GM23248 (cell line): ENCODE measurements at regions not wholly inside any gene's neighbourhood (a gene's known extent, or its start where the extent isn't known, plus 50 kb on each side); places are given as distances from the start of the nearest gene placed in this dataset.
"Not testable (repeated sequence)": the region's sequence is repeated elsewhere in the genome, so short reads cannot be mapped to it uniquely, and the experiment has no call there.

Experiments used
- DNase-seq: peaks from one replicate; pipeline ENCODE4 v3.0.0-alpha.2; 2015
- H2AFZ ChIP-seq: fragments of 200-600 bp; sonication (generic); 2 replicates; pipeline ENCODE4 v1.6.1; 2016; ENCODE audit warnings: antibody characterized with exemption
- H3F3A ChIP-seq: fragments of 200-600 bp; sonication (generic); 2 replicates; pipeline ENCODE4 v1.6.1; 2016; ENCODE audit warnings: mild to moderate bottlenecking, antibody characterized with exemption, mixed run types; ENCODE audit not compliant: insufficient read depth
- H3K27ac ChIP-seq: fragments of 200-600 bp; sonication (generic); 2 replicates; pipeline ENCODE4 v1.5.1; 2016; ENCODE audit warnings: mild to moderate bottlenecking
- H3K27me3 ChIP-seq: fragments of 200-600 bp; sonication (generic); replicated peaks from 2 replicates; pipeline ENCODE4 v1.6.1; 2016; ENCODE audit warnings: mild to moderate bottlenecking; ENCODE audit not compliant: insufficient read depth
- H3K36me3 ChIP-seq: fragments of 200-600 bp; sonication (generic); 2 replicates; pipeline ENCODE4 v1.6.1; 2016; ENCODE audit warnings: low read depth, mild to moderate bottlenecking
- H3K4me1 ChIP-seq: fragments of 200-600 bp; sonication (generic); 2 replicates; pipeline ENCODE4 v1.6.1; 2016; ENCODE audit warnings: mild to moderate bottlenecking; ENCODE audit not compliant: insufficient read depth
- H3K4me2 ChIP-seq: fragments of 200-600 bp; sonication (generic); one replicate; pipeline ENCODE4 v1.6.1; 2016; ENCODE audit warnings: mild to moderate bottlenecking; ENCODE audit not compliant: unreplicated experiment
- H3K4me3 ChIP-seq: fragments of 200-600 bp; sonication (generic); 2 replicates; pipeline ENCODE4 v1.5.1; 2016; ENCODE audit warnings: mild to moderate bottlenecking
- H3K79me2 ChIP-seq: fragments of 200-600 bp; sonication (generic); 2 replicates; pipeline ENCODE4 v1.6.1; 2016; ENCODE audit warnings: mild to moderate bottlenecking; ENCODE audit not compliant: insufficient read depth
- H3K9ac ChIP-seq: fragments of 200-600 bp; sonication (generic); 2 replicates; pipeline ENCODE4 v1.6.1; 2016; ENCODE audit warnings: mild to moderate bottlenecking
- H3K9me2 ChIP-seq: fragments of 200-600 bp; sonication (generic); 2 replicates; pipeline ENCODE4 v1.6.1; 2016; ENCODE audit warnings: mixed run types, mild to moderate bottlenecking, moderate library complexity; ENCODE audit not compliant: insufficient read depth
- H3K9me3 ChIP-seq: fragments of 200-600 bp; sonication (generic); one replicate; pipeline ENCODE4 v1.6.1; 2017; ENCODE audit warnings: low read depth
- H4K20me1 ChIP-seq: fragments of 200-600 bp; sonication (generic); 2 replicates; pipeline ENCODE4 v1.6.0; 2016; ENCODE audit not compliant: insufficient read depth
- EZH2 ChIP-seq: fragments of 200-600 bp; sonication (generic); IDR thresholded peaks from 2 replicates; pipeline ENCODE4 v1.6.1; 2018; ENCODE audit warnings: antibody characterized with exemption, mild to moderate bottlenecking; ENCODE audit not compliant: insufficient read depth, poor library complexity, severe bottlenecking
- EZH2phosphoT487 ChIP-seq: fragments of 200-600 bp; sonication (generic); IDR thresholded peaks from 2 replicates; pipeline ENCODE4 v1.6.1; 2018; ENCODE audit warnings: antibody characterized with exemption, moderate library complexity, mild to moderate bottlenecking, low read depth; ENCODE audit not compliant: insufficient read depth
- WGBS, 2 experiments: methylation state at CpG; one replicate each; pipeline ENCODE4 v1.1.6; 2015 to 2017; ENCODE audit warnings: low lambda C conversion rate in 2 of 2, low coverage in 1 of 2; ENCODE audit errors: missing lambda C conversion rate in 2 of 2; 5-methylcytosine and 5-hydroxymethylcytosine counted together
- in situ Hi-C: fragments of 300-500 bp; cut with MboI; formaldehyde crosslinking; loops from 2 replicates; pipeline ENCODE4 v1.15.0; 2020

DNA sequence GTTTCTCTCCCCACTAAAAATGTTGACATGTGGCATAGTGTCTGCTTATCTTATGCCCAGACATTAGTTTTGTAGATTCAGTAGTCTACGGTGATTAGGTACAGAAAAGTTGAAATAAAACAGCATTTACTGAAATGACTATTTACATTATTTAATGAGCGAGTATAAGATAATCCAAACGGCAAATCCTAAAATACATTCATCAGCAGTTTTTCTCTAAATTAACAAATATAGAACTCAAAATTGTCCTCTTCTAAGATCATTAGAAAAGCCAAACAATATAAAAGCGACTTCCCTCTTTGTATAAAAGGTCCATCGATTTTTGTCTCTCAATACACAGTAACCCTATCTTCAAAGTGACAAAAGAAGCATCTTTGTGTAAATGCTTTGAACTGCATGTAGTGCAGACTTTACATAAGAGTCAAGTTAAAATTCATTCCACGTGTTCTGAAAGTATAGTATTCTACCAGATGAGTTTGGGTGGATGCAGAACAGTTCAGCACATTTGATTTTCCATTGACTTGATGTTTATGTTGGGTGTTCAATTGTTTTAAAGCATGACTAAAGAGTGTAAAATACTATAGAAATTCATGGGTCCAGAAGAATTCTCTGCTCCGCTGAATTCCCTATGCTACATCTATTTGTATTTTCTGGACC lies 480.8 kb upstream of the DPH6 start:
- H3K4me1 ChIP-seq: peaks cover 10% of the 10 kb centered on the region
- no peak overlapping the region for H3K4me3 ChIP-seq
- H3K36me3 ChIP-seq: no peaks in the 10 kb centered on the region
- no peaks in the 10 kb centered on the region for H3K27me3 ChIP-seq
- H3K79me2 ChIP-seq: no peaks in the 10 kb centered on the region
- no peak overlapping the region for H2AFZ ChIP-seq
- DNase-seq: no peak
- in situ Hi-C loops: no loop called here
- no peaks in the 10 kb centered on the region for H3K9me2 ChIP-seq
- 66 to 72% methylated on average over 7 of the region's 7 CpGs for WGBS, 2 experiments
- no peaks in the 10 kb centered on the region for H3K9me3 ChIP-seq
- no peaks in the 10 kb centered on the region for H3F3A ChIP-seq
- no peak for TF ChIP-seq EZH2
- no peak for TF ChIP-seq EZH2phosphoT487
- H4K20me1 ChIP-seq: no peaks in the 10 kb centered on the region
- H3K27ac ChIP-seq: no peak overlapping the region
- H3K9ac ChIP-seq: no peak overlapping the region
- H3K4me2 ChIP-seq: no peak overlapping the region

DNA sequence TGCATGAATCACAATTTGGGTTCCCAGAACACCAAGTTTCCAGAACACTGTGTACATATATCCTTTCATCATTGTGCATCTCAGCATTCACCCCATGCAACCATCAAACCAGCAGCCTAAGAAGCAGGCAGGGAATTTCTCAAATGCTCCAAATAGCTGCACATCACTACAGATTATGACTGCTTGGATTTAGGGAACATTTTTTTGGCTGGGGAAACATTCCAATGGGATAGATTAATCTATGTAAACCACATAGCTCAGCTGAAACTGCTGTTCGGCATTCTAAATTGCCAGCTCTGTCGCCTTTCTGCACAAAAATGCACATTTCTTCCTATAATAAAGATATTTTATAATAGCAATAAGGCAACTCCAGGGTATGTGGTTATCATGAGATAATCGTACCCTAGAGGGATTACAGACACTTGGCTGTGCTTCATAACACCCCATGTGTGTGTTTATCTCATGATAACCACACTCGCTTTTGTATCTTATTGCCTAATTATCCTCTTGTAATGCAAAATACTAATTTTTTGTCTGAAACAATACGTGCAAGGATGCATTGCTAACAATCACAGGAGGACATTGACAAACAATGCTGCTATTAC lies 483.7 kb upstream of the DPH6 start:
- DNase-seq: peak; percentile 51
- TF ChIP-seq EZH2phosphoT487 (no peak), EZH2 (no peak)

DNA sequence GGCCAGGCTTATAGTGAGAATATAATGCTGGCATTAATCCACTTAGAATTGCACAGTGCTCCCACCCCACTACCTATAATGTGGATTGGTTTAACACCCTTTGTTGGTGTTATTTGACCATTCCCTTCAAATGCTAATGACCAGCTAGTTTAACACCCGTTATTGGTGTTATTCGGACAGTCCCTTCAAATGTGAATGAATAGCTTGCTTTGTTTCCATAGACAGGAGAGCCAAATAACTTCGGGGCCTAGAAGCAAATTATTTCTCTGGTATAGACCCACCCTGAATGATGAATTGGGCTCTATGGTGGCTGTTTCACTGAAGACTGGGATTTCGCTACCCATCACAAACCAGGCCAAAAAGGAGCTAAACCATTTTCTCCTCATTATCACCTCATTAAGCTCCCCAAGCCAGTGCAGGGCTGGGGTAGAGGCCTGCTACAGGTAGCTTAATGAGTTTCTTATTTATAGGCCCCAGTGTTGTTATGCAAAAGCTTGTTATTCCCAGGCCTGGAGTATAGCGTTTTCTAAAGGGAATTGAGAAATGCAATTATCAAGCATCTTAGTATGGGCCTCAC lies 494.1 kb upstream of the DPH6 start:
- no peaks in the 10 kb centered on the region for H4K20me1 ChIP-seq
- H3K9me3 ChIP-seq: no peaks in the 10 kb centered on the region
- DNase-seq: no peak
- no peak overlapping the region for H3K4me2 ChIP-seq
- H3K79me2 ChIP-seq: no peaks in the 10 kb centered on the region
- H3K9ac ChIP-seq: no peak overlapping the region
- TF ChIP-seq EZH2 (no peak), EZH2phosphoT487 (no peak)
- H3K4me3 ChIP-seq: no peak overlapping the region
- WGBS, 2 experiments: 85 to 88% methylated on average over 5 of the region's 5 CpGs
- H3K27ac ChIP-seq: no peak overlapping the region
- H3K4me1 ChIP-seq: no peaks in the 10 kb centered on the region
- H3K9me2 ChIP-seq: no peaks in the 10 kb centered on the region
- in situ Hi-C loops: no loop called here
- no peak overlapping the region for H2AFZ ChIP-seq
- no peaks in the 10 kb centered on the region for H3K27me3 ChIP-seq
- no peaks in the 10 kb centered on the region for H3F3A ChIP-seq
- no peaks in the 10 kb centered on the region for H3K36me3 ChIP-seq

More for the DNA sequence above, 483.7 kb upstream of the DPH6 start:
- in situ Hi-C loops: no loop called here
- H3K4me2 ChIP-seq: no peak overlapping the region
- H3K27me3 ChIP-seq: no peaks in the 10 kb centered on the region
- no peak overlapping the region for H2AFZ ChIP-seq
- H3K4me3 ChIP-seq: no peak overlapping the region
- no peak overlapping the region for H3K9ac ChIP-seq
- no peaks in the 10 kb centered on the region for H3K9me3 ChIP-seq
- no peak overlapping the region for H3K27ac ChIP-seq
- H3F3A ChIP-seq: no peaks in the 10 kb centered on the region
- H3K79me2 ChIP-seq: no peaks in the 10 kb centered on the region
- H3K9me2 ChIP-seq: no peaks in the 10 kb centered on the region
- H4K20me1 ChIP-seq: no peaks in the 10 kb centered on the region
- 24 to 27% methylated on average over 5 of the region's 5 CpGs for WGBS, 2 experiments
- H3K36me3 ChIP-seq: no peaks in the 10 kb centered on the region
- H3K4me1 ChIP-seq: peaks cover 10% of the 10 kb centered on the region

DNA sequence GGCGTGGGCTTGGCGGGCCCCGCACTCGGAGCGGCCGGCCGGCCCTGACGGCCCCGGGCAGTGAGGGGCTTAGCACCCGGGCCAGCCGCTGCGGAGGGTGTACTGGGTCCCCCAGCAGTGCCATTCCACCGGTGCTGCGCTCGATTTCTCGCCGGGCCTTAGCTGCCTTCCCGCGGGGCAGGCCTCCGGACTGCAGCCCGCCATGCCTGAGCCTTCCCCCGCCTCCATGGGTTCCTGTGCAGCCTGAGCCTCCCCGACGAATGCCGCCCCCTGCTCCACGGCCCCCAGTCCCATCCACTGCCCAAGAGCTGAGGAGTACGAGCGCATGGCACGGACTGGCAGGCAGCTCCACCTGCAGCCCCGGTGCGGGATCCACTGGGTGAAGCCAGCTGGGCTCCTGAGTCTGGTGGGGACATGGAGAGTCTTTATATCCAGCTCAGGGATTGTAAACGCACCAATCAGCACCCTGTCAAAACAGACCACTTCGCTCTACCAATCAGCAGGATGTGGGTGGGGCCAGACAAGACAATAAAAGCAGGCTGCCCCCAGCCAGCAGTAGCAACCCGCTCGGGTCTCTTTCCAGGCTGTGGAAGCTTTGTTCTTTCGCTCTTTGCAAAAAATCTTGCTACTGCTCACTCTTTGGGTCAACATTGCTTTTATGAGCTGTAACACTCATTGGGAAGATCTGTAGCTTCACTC lies 501.2 kb upstream of the DPH6 start:
- peak overlapping the region; percentile 60 for H2AFZ ChIP-seq
- H3F3A ChIP-seq, H3K79me2 ChIP-seq, H3K9ac ChIP-seq, in situ Hi-C loops, DNase-seq, H3K9me3 ChIP-seq, H3K27me3 ChIP-seq, H3K36me3 ChIP-seq, H4K20me1 ChIP-seq, H3K27ac ChIP-seq, H3K9me2 ChIP-seq, H3K4me1 ChIP-seq: not testable (repeated sequence)
- peak overlapping the region; percentile 35 for H3K4me2 ChIP-seq
- WGBS, 2 experiments: 94% methylated on average over 19 to 25 of the region's 36 CpGs
- peak overlapping the region; percentile 35 for H3K4me3 ChIP-seq
